VCaP (cell line): ENCODE measurements at regions not wholly inside any gene's neighbourhood (a gene's known extent, or its start where the extent isn't known, plus 50 kb on each side); places are given as distances from the start of the nearest gene placed in this dataset.

ENCODE experiments used
- H3K27ac ChIP-seq: fragments of 450-650 bp; 2 replicates; pipeline ENCODE4 v1.5.1; 2017
- CTCF ChIP-seq: fragments of 450-650 bp; conservative IDR thresholded peaks from 2 replicates; pipeline ENCODE4 v1.5.1; 2017; ENCODE audit warnings: mild to moderate bottlenecking, moderate library complexity

- no peak for TF ChIP-seq CTCF
- no peak overlapping the region for H3K27ac ChIP-seq
Measured at GRCh38 chr2:193349642-193350041, 1154.9 kb upstream of the TMEFF2 start.

DNA sequence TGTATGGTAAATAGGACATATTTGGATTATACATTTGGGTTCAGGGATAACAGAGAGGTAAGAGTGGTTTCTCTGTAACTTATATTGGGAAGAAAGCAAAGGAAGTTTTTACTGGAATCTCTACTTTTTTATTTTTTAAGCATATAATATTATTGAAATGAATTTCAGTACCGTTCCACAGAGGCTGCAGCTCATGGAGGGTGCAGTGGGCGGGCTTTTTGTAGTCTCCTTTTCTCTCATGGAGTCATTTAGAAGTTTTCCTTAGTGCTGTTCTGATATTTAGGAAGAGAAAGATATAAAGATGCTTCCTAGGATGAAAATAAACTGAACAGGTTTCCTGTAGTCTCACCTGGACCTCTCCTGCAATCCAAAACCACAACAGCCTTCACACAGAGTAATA is 1153.3 kb upstream of the TMEFF2 start:
- TF ChIP-seq CTCF, result no peak
- peak overlapping the region; percentile 42 for H3K27ac ChIP-seq

DNA sequence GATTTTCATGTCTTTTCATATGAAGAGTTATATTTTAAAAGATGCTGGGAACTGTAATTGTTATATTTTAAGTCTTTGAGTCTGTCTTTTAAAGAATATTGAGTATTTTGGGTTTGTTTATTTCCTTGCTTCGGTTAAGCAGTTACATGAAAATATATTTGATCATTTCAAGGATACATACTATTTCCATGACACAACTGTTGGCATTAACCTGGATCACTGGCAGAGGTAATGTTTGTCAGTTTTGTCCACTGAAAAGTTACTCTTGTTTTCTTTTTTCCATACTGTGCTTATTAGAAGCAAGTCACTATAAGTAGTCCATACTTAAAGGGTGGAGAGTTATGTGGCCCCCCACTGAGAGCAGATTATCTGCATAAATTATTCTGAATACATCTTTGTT is 1142.0 kb upstream of the TMEFF2 start:
- TF ChIP-seq CTCF, result no peak
- no peak overlapping the region for H3K27ac ChIP-seq

- TF ChIP-seq CTCF, result no peak
- no peak overlapping the region for H3K27ac ChIP-seq
Measured at GRCh38 chr2:193334401-193334800, 1139.7 kb upstream of the TMEFF2 start.

- no peak for TF ChIP-seq CTCF
Measured at GRCh38 chr2:193333539-193333938, 1138.8 kb upstream of the TMEFF2 start.

DNA sequence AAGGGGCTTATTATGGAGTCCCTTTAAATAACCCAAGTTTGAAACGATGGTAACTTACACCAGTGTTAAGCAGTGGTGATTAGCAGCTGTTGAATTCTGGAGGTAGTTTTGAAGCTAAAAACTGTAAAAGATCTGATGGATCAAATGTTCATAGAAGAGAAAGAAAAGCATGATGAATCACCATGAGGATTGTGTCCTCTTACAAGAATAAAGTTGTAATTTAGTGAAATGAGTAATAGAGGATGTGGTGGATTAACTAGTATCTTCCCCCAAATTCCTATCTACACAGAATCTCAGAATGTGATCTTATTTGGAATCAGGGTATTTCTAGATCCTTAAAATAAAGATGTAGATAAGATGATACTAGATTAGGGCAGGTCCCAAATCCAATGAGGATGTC is 1138.2 kb upstream of the TMEFF2 start:
- no peak for TF ChIP-seq CTCF
- H3K27ac ChIP-seq, result no peak overlapping the region

More at GRCh38 chr2:193333539-193333938, 1138.8 kb upstream of the TMEFF2 start:
- H3K27ac ChIP-seq, result no peak overlapping the region

DNA sequence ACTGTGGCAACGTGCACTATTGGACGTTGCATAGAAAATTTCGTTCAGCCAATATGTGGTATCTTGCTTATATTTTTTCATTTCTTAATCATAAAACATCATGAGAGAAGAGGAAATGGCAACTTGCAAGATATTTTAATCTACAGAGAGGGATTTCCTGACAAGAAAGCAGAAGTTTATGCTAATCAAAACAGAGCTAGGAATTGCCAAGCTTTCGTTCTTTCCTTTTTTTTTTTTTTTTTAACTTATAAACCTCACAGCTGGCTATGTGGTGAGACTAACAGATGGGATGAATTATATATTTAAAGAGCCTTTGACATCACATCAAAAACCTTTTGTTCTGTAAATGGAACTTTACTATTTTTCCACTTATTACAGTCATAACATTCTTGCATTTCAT is 1136.9 kb upstream of the TMEFF2 start:
- no peak overlapping the region for H3K27ac ChIP-seq
- no peak for TF ChIP-seq CTCF

DNA sequence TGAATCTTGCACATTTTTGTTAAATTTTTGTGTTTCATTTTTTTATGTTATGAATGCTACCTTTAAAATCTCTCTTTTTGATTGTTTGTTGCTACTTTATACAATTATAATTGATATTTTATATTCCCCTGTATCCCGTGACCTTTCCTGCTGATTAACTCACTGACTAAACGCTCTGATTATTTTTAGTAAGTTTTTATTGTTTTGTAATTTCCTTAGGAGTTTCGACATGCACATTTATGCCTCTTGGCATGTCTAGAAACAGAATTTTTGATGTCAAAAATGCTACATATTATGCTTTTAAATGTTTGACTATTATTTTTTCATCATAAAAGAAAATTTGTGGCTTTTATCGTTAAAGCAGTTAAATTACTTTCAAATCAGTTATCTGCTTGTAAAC is 1131.6 kb upstream of the TMEFF2 start:
- TF ChIP-seq CTCF, result no peak
- H3K27ac ChIP-seq, result no peak overlapping the region
